ENCODE measurements at regions not wholly inside any gene's neighbourhood (a gene's known extent, or its start where the extent isn't known, plus 50 kb on each side); places are given as distances from the start of the nearest gene placed in this dataset.

DNA sequence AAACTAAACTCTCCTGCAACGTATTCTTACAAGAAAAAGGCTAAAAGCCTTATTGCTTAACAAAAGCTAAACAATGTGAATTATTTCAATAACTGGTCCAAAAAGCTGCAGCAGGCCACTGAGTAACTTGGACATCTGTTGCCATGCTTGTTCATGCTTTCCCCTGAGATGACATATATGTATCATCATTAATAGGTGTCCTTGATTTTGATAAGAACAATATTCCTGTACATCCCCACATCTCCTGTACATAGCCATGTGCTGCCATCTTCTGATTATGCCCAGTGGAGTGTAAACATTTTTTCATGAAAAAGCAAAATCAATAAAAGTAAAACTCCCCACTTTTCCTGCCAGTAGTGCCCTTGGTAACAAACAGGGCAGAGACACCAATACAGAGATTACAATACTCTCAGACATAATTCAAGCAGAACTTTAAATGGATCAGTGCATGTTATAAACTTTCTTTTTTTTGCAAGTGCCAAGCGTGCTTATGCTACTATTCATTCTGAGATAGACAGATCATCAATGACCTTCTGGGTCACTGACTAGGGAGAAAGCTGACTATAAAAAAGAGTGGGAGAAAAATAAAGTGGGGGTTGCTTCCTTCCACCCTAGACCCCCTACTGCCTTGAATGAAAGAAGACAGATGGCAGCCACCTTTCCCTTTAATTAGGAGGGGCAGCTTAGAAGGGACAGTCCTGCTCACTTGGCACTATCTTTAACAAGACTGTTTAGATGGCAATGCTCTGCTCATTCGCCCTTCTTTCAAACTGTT lies 205.5 kb upstream of the KLF14 start:
- H3K27me3 Mint-ChIP-seq: no peaks in the 10 kb centered on the region
- H3K9me3 Mint-ChIP-seq: no peaks in the 10 kb centered on the region
- peak overlapping the region in 2 of 4 donors; percentile 70 to 78 for H3K4me3 Mint-ChIP-seq
- peaks cover 5% of the 10 kb centered on the region for H3K36me3 Mint-ChIP-seq
- peak overlapping the region; percentile 11 to 90 (median 86) for H3K27ac Mint-ChIP-seq
- H3K4me1 Mint-ChIP-seq: peaks cover 64 to 71% (median 64%) of the 10 kb centered on the region in 3 donors

DNA sequence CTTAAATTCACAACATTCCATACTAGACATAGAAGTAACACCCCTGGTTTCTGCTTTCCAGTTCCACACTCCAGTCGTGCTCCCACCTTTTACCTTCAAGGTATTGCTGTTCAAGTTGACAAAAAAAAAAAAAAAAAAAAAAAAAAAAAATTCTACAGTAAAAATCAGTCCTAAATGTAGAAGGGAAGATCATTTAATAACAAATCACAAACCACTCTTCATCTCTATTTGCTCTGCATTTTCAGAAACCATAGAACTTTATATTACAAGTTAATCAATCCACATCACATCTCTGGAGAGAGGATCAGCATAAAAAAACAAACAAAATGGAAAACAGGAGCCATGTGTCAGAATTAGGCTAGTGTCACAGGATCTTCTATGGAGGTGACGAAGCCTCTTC lies 206.3 kb upstream of the KLF14 start:
- H3K27me3 Mint-ChIP-seq: no peaks in the 10 kb centered on the region
- peaks cover 5% of the 10 kb centered on the region for H3K36me3 Mint-ChIP-seq
- H3K9me3 Mint-ChIP-seq: no peaks in the 10 kb centered on the region
- peak overlapping the region; percentile 27 to 99 (median 90) for H3K27ac Mint-ChIP-seq
- H3K4me3 Mint-ChIP-seq: peak overlapping the region; percentile 12 to 80 (median 66)
- peaks cover 68 to 76% (median 68%) of the 10 kb centered on the region in 3 donors for H3K4me1 Mint-ChIP-seq

DNA sequence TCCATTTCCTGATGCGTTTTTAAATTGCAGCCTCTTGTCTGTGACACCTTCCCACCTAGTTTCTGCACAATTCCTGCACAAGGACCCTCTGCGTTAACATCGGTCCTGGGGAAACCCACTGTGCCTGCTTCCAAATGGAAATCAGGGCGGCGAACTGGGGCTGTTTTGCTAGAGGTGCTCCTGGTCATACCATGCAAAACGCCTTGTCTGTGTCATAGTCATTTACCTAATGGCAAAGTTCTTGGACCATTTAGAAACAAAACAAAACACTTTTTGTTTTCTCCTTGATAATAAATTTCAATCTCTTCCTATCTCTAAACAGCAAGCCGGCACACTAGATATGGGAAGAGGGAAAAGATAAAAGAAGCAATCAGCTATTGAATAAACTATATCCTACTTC lies 206.9 kb upstream of the KLF14 start:
- Mint-ChIP-seq H3K4me1 (peaks cover 69 to 76% (median 72%) of the 10 kb centered on the region in 3 donors), H3K4me3 (peak overlapping the region; percentile 78 to 87 (median 82)), H3K27ac (peak overlapping the region; percentile 89 to 99 (median 90)), H3K36me3 (peaks cover 5% of the 10 kb centered on the region), H3K27me3 (no peaks in the 10 kb centered on the region), H3K9me3 (no peaks in the 10 kb centered on the region)

DNA sequence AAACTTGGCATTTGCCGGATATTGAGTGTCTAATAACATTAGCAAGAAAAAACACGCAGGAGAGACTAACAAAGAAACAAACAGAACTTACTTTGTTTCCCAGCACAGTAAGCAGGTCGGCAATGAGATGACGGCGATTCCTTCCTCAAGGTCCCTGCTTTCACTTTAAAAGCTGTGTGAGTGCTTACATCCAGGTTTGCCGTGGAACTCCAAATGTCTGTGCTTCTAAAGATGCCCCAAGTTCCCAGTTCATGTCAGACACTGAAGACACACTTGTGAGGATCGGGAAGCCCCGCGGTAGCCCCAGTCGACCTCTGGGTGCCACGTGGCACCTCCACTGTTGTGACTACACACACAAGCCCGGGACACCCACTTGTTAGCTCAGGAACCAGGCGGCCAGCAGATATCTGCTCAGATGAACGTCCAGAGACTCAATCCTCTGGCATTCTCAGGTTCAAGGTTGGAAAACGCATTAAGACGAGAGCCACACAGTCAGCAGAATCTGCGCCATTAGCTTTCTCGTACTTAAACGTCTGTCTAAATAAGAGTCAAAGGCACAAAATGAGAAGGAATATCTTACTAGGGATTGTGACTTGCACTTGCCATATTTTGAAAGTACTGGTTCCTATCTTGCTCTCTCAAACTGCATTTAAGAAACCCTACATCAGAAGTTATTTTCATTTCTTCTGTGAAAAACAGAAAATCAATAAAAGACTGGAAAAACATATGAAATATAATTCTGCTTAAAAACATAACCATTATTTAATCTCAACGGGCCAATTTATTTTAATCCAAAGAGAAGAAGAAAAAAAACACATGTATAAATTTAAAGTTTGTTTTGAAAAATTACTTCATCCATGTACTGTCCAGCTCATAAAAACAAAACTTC lies 207.6 kb upstream of the KLF14 start:
- H3K4me3 Mint-ChIP-seq: peak overlapping the region; percentile 78 to 87 (median 82)
- peak overlapping the region; percentile 89 to 99 (median 90) for H3K27ac Mint-ChIP-seq
- no peaks in the 10 kb centered on the region for H3K9me3 Mint-ChIP-seq
- peaks cover 74 to 77% (median 74%) of the 10 kb centered on the region in 3 donors for H3K4me1 Mint-ChIP-seq
- H3K36me3 Mint-ChIP-seq: peaks cover 5% of the 10 kb centered on the region
- H3K27me3 Mint-ChIP-seq: no peaks in the 10 kb centered on the region

- peaks cover 5% of the 10 kb centered on the region for H3K36me3 Mint-ChIP-seq
- H3K9me3 Mint-ChIP-seq: no peaks in the 10 kb centered on the region
- H3K27ac Mint-ChIP-seq: peak overlapping the region; percentile 89 to 99 (median 90)
- peaks cover 69 to 74% (median 70%) of the 10 kb centered on the region in 3 donors for H3K4me1 Mint-ChIP-seq
- peak overlapping the region; percentile 78 to 87 (median 82) for H3K4me3 Mint-ChIP-seq
- no peaks in the 10 kb centered on the region for H3K27me3 Mint-ChIP-seq
Measured at GRCh38 chr7:130942211-130942964, 208.4 kb upstream of the KLF14 start.

DNA sequence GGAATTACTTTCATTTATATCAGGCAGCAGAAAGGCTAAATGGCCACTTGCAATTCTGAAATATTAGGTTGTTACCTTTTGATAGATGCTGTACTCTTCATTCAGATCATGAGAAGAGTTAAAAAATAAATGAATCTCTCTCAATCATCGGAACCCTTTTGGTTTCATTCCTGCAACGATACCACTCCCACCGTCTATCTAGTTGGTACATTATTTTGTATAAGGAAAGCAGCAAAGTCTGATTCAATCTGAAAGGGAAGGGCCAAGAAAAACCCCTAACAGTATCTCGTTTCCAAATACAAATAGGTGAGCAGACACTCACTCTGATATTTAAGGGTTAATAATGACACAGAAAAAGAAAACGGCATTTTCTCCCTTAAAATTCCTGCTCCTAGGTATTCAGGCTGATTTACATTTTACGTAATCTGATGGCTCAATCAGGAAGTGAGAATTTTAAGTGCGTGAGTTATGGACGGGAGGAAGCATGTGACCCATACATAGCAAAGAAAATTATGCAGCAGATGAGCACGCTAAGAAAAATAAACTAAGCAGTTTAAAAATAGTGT lies 209.4 kb upstream of the KLF14 start:
- Mint-ChIP-seq H3K4me3 (peak overlapping the region; percentile 78 to 87 (median 82)), H3K4me1 (peaks cover 74 to 79% (median 74%) of the 10 kb centered on the region in 3 donors), H3K9me3 (no peaks in the 10 kb centered on the region), H3K36me3 (peaks cover 5% of the 10 kb centered on the region), H3K27ac (peak overlapping the region; percentile 89 to 99 (median 90)), H3K27me3 (no peaks in the 10 kb centered on the region)

GRCh38 chr7:130943981-130944380 lies 210.0 kb upstream of the KLF14 start:
- peaks cover 72 to 80% (median 74%) of the 10 kb centered on the region in 3 donors for H3K4me1 Mint-ChIP-seq
- H3K4me3 Mint-ChIP-seq: peak overlapping the region; percentile 78 to 87 (median 82)
- H3K9me3 Mint-ChIP-seq: no peaks in the 10 kb centered on the region
- no peaks in the 10 kb centered on the region for H3K27me3 Mint-ChIP-seq
- H3K36me3 Mint-ChIP-seq: peaks cover 5% of the 10 kb centered on the region
- H3K27ac Mint-ChIP-seq: peak overlapping the region; percentile 89 to 99 (median 90)

DNA sequence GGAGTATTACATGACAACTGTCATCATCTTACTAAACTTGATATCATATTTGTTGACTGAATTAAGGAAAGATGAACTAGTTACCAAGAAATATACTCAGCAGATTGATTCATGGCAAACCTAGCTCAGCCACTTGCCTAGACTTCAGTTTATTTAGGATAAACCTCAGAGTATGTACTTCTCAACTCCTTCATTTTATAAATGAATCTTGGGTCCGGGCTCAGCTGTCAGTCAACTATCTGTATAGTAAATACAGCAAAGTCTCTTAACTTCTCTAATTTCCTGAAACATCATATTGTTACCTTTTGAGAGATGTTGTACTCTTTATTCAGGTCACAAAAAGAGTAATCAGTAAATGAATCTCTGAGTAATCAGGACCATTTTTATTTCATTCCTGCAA lies 211.0 kb upstream of the KLF14 start:
- Mint-ChIP-seq H3K36me3 (peaks cover 2% of the 10 kb centered on the region), H3K9me3 (no peaks in the 10 kb centered on the region), H3K4me3 (peak overlapping the region in 3 of 4 donors; percentile 79 to 83 (median 82)), H3K27me3 (no peaks in the 10 kb centered on the region), H3K4me1 (peaks cover 65 to 78% (median 65%) of the 10 kb centered on the region in 3 donors), H3K27ac (peak overlapping the region; percentile 97 to 99 (median 98))

- Mint-ChIP-seq H3K27me3 (no peaks in the 10 kb centered on the region), H3K4me3 (peak overlapping the region; percentile 39 to 83 (median 80)), H3K36me3 (peaks cover 2% of the 10 kb centered on the region), H3K9me3 (no peaks in the 10 kb centered on the region), H3K4me1 (peaks cover 61 to 76% (median 63%) of the 10 kb centered on the region in 3 donors), H3K27ac (peak overlapping the region; percentile 97 to 99 (median 98))
Measured at GRCh38 chr7:130945411-130945811, 211.4 kb upstream of the KLF14 start.

GRCh38 chr7:130946114-130946513 lies 212.1 kb upstream of the KLF14 start:
- no peaks in the 10 kb centered on the region for H3K27me3 Mint-ChIP-seq
- peak overlapping the region; percentile 97 to 99 (median 98) for H3K27ac Mint-ChIP-seq
- peaks cover 2% of the 10 kb centered on the region for H3K36me3 Mint-ChIP-seq
- H3K4me1 Mint-ChIP-seq: peaks cover 54 to 69% (median 57%) of the 10 kb centered on the region in 3 donors
- no peaks in the 10 kb centered on the region for H3K9me3 Mint-ChIP-seq
- H3K4me3 Mint-ChIP-seq: peak overlapping the region in 2 of 4 donors; percentile 24 to 33

GRCh38 chr7:130947792-130948580 lies 214.0 kb upstream of the KLF14 start:
- H3K4me3 Mint-ChIP-seq: peak overlapping the region in 3 of 4 donors; percentile 8 to 76 (median 58)
- peaks cover 49 to 58% (median 50%) of the 10 kb centered on the region in 3 donors for H3K4me1 Mint-ChIP-seq
- H3K27ac Mint-ChIP-seq: peak overlapping the region; percentile 54 to 81 (median 67)
- no peaks in the 10 kb centered on the region for H3K27me3 Mint-ChIP-seq
- H3K36me3 Mint-ChIP-seq: peaks cover 2% of the 10 kb centered on the region
- H3K9me3 Mint-ChIP-seq: no peaks in the 10 kb centered on the region

DNA sequence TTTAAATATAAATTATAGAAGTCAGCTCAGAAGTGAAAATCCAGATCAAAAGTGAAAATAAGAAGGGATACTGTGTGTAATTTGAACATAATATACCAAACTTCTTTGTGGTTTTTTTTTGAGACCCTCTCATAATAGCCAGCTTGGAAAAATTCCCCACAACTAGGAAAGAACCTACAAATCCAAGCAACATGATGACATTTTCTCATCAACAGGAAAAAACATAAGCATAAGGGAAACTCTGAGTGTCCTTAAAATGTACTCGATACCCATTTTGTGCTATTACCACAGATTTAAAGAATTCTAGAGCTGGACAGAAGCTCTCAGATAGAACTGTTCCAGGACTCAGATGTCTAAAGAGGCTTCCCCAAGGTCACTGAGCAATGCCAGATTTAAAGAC lies 214.8 kb upstream of the KLF14 start:
- H3K36me3 Mint-ChIP-seq: peaks cover 2% of the 10 kb centered on the region
- H3K4me1 Mint-ChIP-seq: peaks cover 48 to 57% (median 48%) of the 10 kb centered on the region in 3 donors
- no peaks in the 10 kb centered on the region for H3K27me3 Mint-ChIP-seq
- peak overlapping the region in 1 of 4 donors; percentile 29 for H3K4me3 Mint-ChIP-seq
- H3K27ac Mint-ChIP-seq: no peak overlapping the region
- no peaks in the 10 kb centered on the region for H3K9me3 Mint-ChIP-seq

GRCh38 chr7:130949550-130949949 lies 215.5 kb upstream of the KLF14 start:
- H3K9me3 Mint-ChIP-seq: no peaks in the 10 kb centered on the region
- peak overlapping the region in 1 of 3 donors; percentile 88 for H3K27ac Mint-ChIP-seq
- peaks cover 49 to 58% (median 50%) of the 10 kb centered on the region in 3 donors for H3K4me1 Mint-ChIP-seq
- H3K4me3 Mint-ChIP-seq: peak overlapping the region in 1 of 4 donors; percentile 24
- H3K27me3 Mint-ChIP-seq: no peaks in the 10 kb centered on the region
- peaks cover 2% of the 10 kb centered on the region for H3K36me3 Mint-ChIP-seq

Data from IgD-negative memory B cell (primary cell).